Activated naive CD8-positive, alpha-beta T cell treated with anti-CD3 and anti-CD28 coated beads for 36 hours (primary cell): ENCODE measurements at regions not wholly inside any gene's neighbourhood (a gene's known extent, or its start where the extent isn't known, plus 50 kb on each side); places are given as distances from the start of the nearest gene placed in this dataset.
"Not testable (repeated sequence)": the region's sequence is repeated elsewhere in the genome, so short reads cannot be mapped to it uniquely, and the experiment has no call there.

Experiments used
- DNase-seq: peaks from one replicate; pipeline ENCODE4 v3.0.0; 2021
- H3K27ac Mint-ChIP-seq: one replicate; pipeline ENCODE4 v1.8.0; 2022; ENCODE audit warnings: mild to moderate bottlenecking, moderate library complexity, mixed read lengths
- H3K27me3 Mint-ChIP-seq: one replicate; pipeline ENCODE4 v1.8.0; 2022; ENCODE audit warnings: mild to moderate bottlenecking, mixed read lengths
- H3K36me3 Mint-ChIP-seq: one replicate; pipeline ENCODE4 v1.8.0; 2021; ENCODE audit warnings: mild to moderate bottlenecking, mixed read lengths
- H3K4me1 Mint-ChIP-seq: one replicate; pipeline ENCODE4 v1.8.0; 2021; ENCODE audit warnings: mixed read lengths
- H3K4me3 Mint-ChIP-seq: one replicate; pipeline ENCODE4 v1.8.0; 2022; ENCODE audit warnings: mild to moderate bottlenecking, moderate library complexity, mixed read lengths
- H3K9me3 Mint-ChIP-seq: one replicate; pipeline ENCODE4 v1.8.0; 2022; ENCODE audit warnings: mixed read lengths

- Mint-ChIP-seq H3K4me1 (no peaks in the 10 kb centered on the region), H3K9me3 (peaks cover 2% of the 10 kb centered on the region), H3K36me3 (no peaks in the 10 kb centered on the region), H3K4me3 (no peak overlapping the region), H3K27ac (no peak overlapping the region), H3K27me3 (no peaks in the 10 kb centered on the region)
- no peak for DNase-seq
Observed at GRCh38 chr21:27346041-27346448, 379.2 kb upstream of the ADAMTS5 start.

- DNase-seq, result no peak
- Mint-ChIP-seq H3K27me3 (no peaks in the 10 kb centered on the region), H3K4me3 (no peak overlapping the region), H3K36me3 (no peaks in the 10 kb centered on the region), H3K4me1 (no peaks in the 10 kb centered on the region), H3K27ac (no peak overlapping the region), H3K9me3 (peaks cover 4% of the 10 kb centered on the region)
Observed at GRCh38 chr21:27339902-27340301, 373.0 kb upstream of the ADAMTS5 start.

DNA sequence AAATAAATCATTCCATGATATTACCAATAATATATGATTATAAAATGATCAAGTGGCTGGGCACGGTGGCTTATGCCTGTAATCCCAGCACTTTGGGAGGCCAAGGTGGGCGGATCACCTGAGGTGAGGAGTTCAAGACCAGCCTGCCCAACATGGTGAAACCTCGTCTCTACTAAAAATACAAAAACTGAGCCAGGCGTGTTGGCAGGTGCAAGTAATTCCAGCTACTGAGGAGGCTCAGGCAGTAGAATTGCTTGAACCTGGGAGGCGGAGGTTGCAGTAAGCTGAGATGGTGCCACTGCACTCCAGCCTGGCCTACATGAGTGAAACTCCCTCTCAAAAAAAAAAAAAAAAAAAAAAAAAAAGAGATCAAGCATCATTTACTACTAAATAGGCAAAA, 371.1 kb upstream of the ADAMTS5 start:
- H3K36me3 Mint-ChIP-seq, H3K9me3 Mint-ChIP-seq, H3K27me3 Mint-ChIP-seq, H3K4me3 Mint-ChIP-seq, DNase-seq, H3K4me1 Mint-ChIP-seq, H3K27ac Mint-ChIP-seq: not testable (repeated sequence)

GRCh38 chr21:27333096-27333495, 366.2 kb upstream of the ADAMTS5 start:
- peaks cover 8% of the 10 kb centered on the region for H3K9me3 Mint-ChIP-seq
- H3K27me3 Mint-ChIP-seq, result no peaks in the 10 kb centered on the region
- no peak for DNase-seq
- no peak overlapping the region for H3K27ac Mint-ChIP-seq
- no peaks in the 10 kb centered on the region for H3K36me3 Mint-ChIP-seq
- no peak overlapping the region for H3K4me3 Mint-ChIP-seq
- H3K4me1 Mint-ChIP-seq, result no peaks in the 10 kb centered on the region

GRCh38 chr21:27329255-27329851, 362.5 kb upstream of the ADAMTS5 start:
- Mint-ChIP-seq H3K27ac (no peak overlapping the region), H3K9me3 (peaks cover 2% of the 10 kb centered on the region), H3K4me3 (no peak overlapping the region), H3K27me3 (no peaks in the 10 kb centered on the region), H3K36me3 (no peaks in the 10 kb centered on the region), H3K4me1 (no peaks in the 10 kb centered on the region)
- DNase-seq, result no peak

- Mint-ChIP-seq H3K4me3 (no peak overlapping the region), H3K4me1 (no peaks in the 10 kb centered on the region), H3K27me3 (no peaks in the 10 kb centered on the region), H3K27ac (no peak overlapping the region), H3K36me3 (no peaks in the 10 kb centered on the region), H3K9me3 (no peaks in the 10 kb centered on the region)
- no peak for DNase-seq
Observed at GRCh38 chr21:27326301-27326700, 359.4 kb upstream of the ADAMTS5 start.

DNA sequence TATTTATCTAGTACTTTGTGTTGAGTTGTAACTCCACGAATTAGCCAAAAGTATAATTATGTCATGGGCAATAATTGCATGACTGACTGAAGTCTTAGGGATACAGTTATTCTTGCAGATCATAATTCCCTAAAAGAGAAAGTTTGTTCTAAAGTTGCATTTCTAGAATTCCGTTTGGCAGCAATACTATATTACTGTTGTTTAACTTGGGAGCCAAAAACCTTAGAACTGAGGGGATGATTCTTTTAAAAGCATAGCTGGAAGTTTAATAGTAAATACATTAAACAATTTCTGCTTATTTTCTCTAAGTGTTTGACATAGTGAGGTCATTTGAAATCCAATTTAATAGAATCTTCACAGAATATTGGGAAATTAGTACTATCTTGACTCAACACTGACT, 356.4 kb upstream of the ADAMTS5 start:
- H3K4me3 Mint-ChIP-seq, result no peak overlapping the region
- no peaks in the 10 kb centered on the region for H3K36me3 Mint-ChIP-seq
- H3K27ac Mint-ChIP-seq, result no peak overlapping the region
- H3K27me3 Mint-ChIP-seq, result no peaks in the 10 kb centered on the region
- H3K9me3 Mint-ChIP-seq, result no peaks in the 10 kb centered on the region
- DNase-seq, result no peak
- no peaks in the 10 kb centered on the region for H3K4me1 Mint-ChIP-seq

GRCh38 chr21:27321791-27322190, 354.9 kb upstream of the ADAMTS5 start:
- Mint-ChIP-seq H3K4me1 (no peaks in the 10 kb centered on the region), H3K27ac (no peak overlapping the region), H3K4me3 (no peak overlapping the region)

DNA sequence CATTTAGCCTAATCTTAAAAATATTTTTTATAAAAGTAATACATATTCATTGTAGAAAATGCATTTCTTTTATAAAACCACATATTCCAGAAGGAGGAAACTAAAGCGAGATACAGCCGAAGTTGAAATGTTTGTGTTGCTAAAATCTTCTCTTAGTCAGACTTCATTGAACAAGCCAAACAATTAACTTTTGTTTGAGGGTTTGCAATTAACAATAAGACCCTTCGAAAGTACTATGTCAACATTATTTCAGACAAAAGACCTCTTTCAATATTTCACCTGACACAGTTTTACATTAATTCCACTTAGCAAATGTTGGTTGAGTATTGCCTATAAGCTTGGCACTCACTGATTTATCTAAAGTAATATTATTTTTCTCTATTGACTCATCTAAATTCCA, 354.0 kb upstream of the ADAMTS5 start:
- no peaks in the 10 kb centered on the region for H3K27me3 Mint-ChIP-seq
- no peak overlapping the region for H3K27ac Mint-ChIP-seq
- no peaks in the 10 kb centered on the region for H3K36me3 Mint-ChIP-seq
- no peak for DNase-seq
- H3K4me1 Mint-ChIP-seq, result no peaks in the 10 kb centered on the region
- H3K4me3 Mint-ChIP-seq, result no peak overlapping the region
- no peaks in the 10 kb centered on the region for H3K9me3 Mint-ChIP-seq

More at GRCh38 chr21:27321791-27322190, 354.9 kb upstream of the ADAMTS5 start:
- no peak for DNase-seq
- Mint-ChIP-seq H3K27me3 (no peaks in the 10 kb centered on the region), H3K36me3 (no peaks in the 10 kb centered on the region), H3K9me3 (no peaks in the 10 kb centered on the region)

DNA sequence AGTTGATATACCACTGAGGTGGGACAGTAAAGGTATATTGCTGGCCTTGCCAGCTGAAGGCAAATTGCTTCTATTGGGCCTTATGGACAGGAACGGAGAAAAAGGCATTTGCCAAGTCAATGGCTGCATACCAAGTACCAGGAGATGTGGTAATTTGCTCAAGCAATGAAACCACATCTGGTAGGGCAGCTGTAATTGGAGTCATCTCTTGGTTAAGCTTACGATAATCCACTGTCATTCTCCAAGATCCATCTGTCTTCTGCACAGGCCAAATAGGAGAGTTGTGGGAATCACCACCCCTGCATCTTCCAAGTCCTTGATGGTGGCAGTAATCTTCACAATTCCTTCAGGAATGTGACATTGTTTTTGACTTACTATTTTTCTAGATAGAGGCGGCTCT, 350.7 kb upstream of the ADAMTS5 start:
- not testable (repeated sequence) for H3K27ac Mint-ChIP-seq, H3K4me3 Mint-ChIP-seq, H3K9me3 Mint-ChIP-seq, H3K36me3 Mint-ChIP-seq, H3K27me3 Mint-ChIP-seq, DNase-seq, H3K4me1 Mint-ChIP-seq

- Mint-ChIP-seq H3K27ac (no peak overlapping the region), H3K9me3 (peaks cover 6% of the 10 kb centered on the region), H3K36me3 (no peaks in the 10 kb centered on the region), H3K4me1 (no peaks in the 10 kb centered on the region), H3K27me3 (no peaks in the 10 kb centered on the region), H3K4me3 (no peak overlapping the region)
- DNase-seq, result no peak
Observed at GRCh38 chr21:27315373-27315772, 348.5 kb upstream of the ADAMTS5 start.

DNA sequence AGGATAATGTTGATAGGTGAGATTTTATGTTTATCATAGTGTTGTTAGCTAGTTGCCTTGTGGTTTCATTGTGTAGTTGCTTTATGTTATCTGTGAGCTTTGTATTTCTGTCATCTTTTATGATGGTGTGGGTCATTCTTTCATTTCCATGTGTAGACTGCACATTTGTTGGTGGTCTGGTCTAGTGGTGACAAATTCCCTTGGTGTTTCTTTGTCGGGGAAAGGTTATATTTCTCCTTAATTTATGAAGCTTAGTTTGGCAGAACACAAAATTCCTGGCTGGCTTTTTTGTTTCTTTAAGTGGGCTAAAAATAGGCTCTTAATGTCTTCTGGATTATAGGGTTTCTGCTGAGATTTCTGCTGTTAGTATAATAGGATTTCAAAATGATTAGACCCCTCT, 347.2 kb upstream of the ADAMTS5 start:
- H3K9me3 Mint-ChIP-seq, result peaks cover 6% of the 10 kb centered on the region
- no peak overlapping the region for H3K27ac Mint-ChIP-seq
- DNase-seq, result no peak
- H3K4me3 Mint-ChIP-seq, result no peak overlapping the region
- no peaks in the 10 kb centered on the region for H3K27me3 Mint-ChIP-seq
- H3K4me1 Mint-ChIP-seq, result no peaks in the 10 kb centered on the region
- H3K36me3 Mint-ChIP-seq, result no peaks in the 10 kb centered on the region

- no peaks in the 10 kb centered on the region for H3K27me3 Mint-ChIP-seq
- H3K4me3 Mint-ChIP-seq, result no peak overlapping the region
- H3K27ac Mint-ChIP-seq, result no peak overlapping the region
- no peaks in the 10 kb centered on the region for H3K36me3 Mint-ChIP-seq
- no peaks in the 10 kb centered on the region for H3K4me1 Mint-ChIP-seq
- DNase-seq, result no peak
- H3K9me3 Mint-ChIP-seq, result peaks cover 6% of the 10 kb centered on the region
Observed at GRCh38 chr21:27306791-27307775, 340.2 kb upstream of the ADAMTS5 start.

DNA sequence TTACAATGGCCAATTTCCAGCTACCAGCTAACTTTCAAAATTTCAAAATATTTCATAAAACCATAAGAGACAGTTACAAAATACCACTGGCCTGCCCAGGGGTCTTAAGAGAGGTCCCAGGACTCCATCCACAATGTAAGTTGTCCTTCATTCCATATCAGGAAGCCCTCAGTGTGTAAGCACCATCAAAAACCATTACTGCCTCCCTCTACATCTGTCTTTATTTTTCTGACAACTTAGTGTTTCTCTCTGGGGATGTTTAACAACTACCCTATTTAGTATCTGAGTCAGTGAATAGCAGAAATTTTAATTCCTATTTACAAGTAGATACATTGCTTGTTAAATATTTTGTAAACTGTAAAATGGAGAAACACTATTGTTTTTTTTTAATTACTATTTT, 339.3 kb upstream of the ADAMTS5 start:
- H3K9me3 Mint-ChIP-seq, result peaks cover 5% of the 10 kb centered on the region
- H3K36me3 Mint-ChIP-seq, result no peaks in the 10 kb centered on the region
- no peaks in the 10 kb centered on the region for H3K4me1 Mint-ChIP-seq
- no peak overlapping the region for H3K27ac Mint-ChIP-seq
- no peak overlapping the region for H3K4me3 Mint-ChIP-seq
- DNase-seq, result no peak
- H3K27me3 Mint-ChIP-seq, result no peaks in the 10 kb centered on the region

- no peaks in the 10 kb centered on the region for H3K36me3 Mint-ChIP-seq
- H3K27ac Mint-ChIP-seq, result no peak overlapping the region
- H3K27me3 Mint-ChIP-seq, result no peaks in the 10 kb centered on the region
- no peaks in the 10 kb centered on the region for H3K4me1 Mint-ChIP-seq
- no peaks in the 10 kb centered on the region for H3K9me3 Mint-ChIP-seq
- H3K4me3 Mint-ChIP-seq, result no peak overlapping the region
- DNase-seq, result no peak
Observed at GRCh38 chr21:27301220-27301619, 334.3 kb upstream of the ADAMTS5 start.

GRCh38 chr21:27300770-27301169, 333.9 kb upstream of the ADAMTS5 start:
- Mint-ChIP-seq H3K9me3 (peaks cover 3% of the 10 kb centered on the region), H3K4me1 (no peaks in the 10 kb centered on the region), H3K4me3 (no peak overlapping the region), H3K36me3 (no peaks in the 10 kb centered on the region), H3K27me3 (no peaks in the 10 kb centered on the region), H3K27ac (no peak overlapping the region)
- DNase-seq, result no peak
